ENCODE measurements at regions not wholly inside any gene's neighbourhood (a gene's known extent, or its start where the extent isn't known, plus 50 kb on each side); places are given as distances from the start of the nearest gene placed in this dataset.
A peak's percentile ranks its signal among the peaks of the same experiment; 100 is the strongest.

GRCh38 chr13:74084375-74084935 is 49.7 kb downstream of the KLF12 start:
- DNase-seq, result no peak

GRCh38 chr13:74082741-74083160 is 51.5 kb downstream of the KLF12 start:
- DNase-seq, result no peak

- DNase-seq, result no peak
Measured at GRCh38 chr13:74080762-74081161, 53.4 kb downstream of the KLF12 start.

DNA sequence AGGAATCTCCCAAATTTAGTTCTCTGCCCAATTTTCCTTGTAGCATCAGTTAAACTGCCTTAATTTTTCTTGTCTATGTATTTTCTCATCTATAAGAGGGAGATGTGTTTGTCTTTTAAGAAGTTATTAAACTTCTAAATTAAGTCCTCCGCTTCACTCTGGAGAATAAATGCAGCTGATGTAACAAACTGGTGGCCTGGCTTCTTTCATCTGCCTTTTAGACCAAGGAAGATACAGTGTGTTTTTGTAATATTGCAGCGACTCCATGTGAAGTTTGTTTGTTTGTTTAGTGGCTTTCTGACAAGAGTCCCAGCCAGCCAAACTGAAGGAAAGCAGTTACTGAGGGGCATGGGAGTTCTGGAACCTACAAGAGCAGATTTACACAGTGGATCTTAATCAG is 56.4 kb downstream of the KLF12 start:
- no peak for DNase-seq

DNA sequence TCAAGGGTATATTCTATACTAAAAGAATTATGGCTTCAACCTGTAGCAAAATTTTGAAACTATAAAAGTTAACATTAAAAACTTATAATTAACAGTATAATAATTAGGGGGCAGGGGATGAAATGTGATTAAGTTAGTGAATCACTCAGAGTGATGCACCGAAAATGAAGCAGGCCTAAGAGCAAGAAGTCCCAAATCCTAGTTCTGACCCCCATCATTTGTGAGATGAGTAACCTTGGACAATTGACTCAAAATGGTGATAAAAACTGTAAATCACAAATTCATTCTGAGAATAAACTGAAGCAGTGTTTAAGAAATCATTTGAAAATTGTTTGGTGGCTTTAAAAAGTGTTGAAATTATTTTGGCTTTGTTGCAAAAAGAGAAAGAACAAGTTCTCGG is 56.8 kb downstream of the KLF12 start:
- no peak for DNase-seq

DNA sequence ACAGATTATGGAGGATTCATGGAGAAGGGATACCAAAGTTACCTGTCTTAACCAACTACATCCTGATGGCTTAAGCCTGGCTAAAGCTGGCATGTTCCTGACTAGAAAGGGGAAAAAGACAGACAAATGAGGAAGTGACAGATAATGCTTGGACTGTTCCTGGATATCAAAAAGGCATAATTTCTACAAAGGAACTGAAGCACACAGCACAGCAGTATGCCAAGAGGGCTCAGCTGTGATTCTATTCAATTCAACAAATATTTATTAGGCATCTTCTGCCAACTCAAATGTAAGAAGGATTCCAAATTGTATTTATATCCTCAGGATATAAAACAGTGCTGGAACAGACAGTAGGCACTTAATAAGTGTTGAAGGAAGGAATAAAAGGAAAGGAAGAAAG is 59.5 kb downstream of the KLF12 start:
- no peak for DNase-seq

GRCh38 chr13:74073274-74073673 is 60.9 kb downstream of the KLF12 start:
- no peak for DNase-seq

GRCh38 chr13:74070513-74070912 is 63.7 kb downstream of the KLF12 start:
- no peak for DNase-seq

GRCh38 chr13:74070065-74070464 is 64.1 kb downstream of the KLF12 start:
- DNase-seq, result peak; percentile 27 to 29

DNA sequence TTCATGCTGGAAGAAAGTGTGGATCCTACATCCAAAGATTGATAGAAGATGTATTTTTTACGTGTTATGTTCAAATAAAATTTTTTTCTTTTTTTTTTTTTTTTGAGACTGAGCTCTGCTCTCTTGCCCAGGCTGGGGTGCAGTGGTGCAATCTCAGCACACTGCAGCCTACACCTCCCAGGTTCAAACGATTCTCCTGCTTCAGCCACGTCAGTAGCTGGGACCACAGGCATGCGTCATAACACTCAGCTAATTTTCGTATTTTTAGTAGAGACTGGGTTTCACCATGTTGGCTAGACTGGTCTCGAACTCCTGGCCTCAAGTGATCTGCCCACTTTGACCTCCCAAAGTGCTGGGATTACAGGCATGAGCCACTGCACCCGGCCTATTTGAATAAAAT is 65.7 kb downstream of the KLF12 start:
- DNase-seq, result peak in 1 of 2 donors; percentile 11

DNA sequence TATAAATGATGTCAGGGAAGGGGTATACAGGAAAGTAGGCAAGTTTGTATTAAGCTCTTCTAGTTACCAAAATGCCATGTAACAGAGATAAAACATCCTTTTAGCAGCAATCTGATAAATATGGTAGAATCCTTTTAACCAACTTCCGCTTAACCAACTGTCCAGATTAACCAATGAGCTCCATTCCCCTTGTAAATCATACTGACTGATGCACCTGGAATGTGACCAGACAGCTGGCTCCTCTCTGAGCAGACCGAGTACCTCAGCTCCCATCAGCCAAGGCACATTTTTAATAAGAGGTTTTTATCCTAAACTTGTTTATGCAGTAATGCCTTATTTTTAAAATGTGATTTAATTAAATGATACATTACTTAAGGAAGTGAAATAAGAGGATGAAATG is 66.4 kb downstream of the KLF12 start:
- DNase-seq, result no peak

- no peak for DNase-seq
Measured at GRCh38 chr13:74066937-74067336, 67.3 kb downstream of the KLF12 start.

DNA sequence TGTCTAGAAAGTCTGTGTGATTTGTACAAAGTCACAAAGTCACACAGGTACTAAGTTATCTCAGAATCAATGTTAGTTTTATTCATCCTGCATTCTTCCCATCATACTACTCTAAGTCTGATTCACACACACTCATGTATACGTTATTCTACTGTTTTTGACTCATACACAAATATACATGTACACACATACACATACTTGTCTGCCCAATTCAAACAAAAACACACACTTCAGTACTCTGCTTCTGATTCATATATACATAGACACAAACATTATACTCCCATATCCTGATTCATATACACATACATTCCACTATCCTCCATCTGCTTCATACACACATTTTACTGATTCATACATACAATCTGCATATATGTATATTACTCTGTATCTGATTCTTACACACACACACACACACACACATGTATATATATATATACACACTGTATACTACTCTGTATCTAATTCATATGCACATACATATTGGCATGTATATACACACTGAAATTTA is 69.3 kb downstream of the KLF12 start:
- DNase-seq, result no peak

- no peak for DNase-seq
Measured at GRCh38 chr13:74063533-74064100, 70.6 kb downstream of the KLF12 start.

DNA sequence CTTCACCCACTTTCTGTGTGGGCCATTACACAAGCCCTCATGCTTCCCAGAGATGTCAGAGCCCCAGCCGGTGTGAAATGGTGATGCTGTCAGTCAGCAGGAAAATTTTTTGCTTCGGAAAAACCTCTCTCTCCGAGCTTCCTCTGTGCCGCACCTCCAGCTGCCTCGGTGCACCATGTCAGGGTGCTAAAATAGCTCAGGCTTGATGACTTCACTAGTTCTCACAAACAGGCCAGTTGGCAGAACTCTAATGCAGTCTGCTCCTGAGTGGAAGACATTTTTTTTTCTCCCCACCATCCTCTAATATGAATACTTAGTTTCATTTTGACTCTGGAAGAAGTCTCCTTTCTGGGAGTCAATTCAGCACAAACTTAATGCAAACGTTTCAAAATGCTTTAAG is 71.3 kb downstream of the KLF12 start:
- peak in 1 of 2 donors; percentile 41 for DNase-seq

- DNase-seq, result peak in 1 of 2 donors; percentile 14
Measured at GRCh38 chr13:74061926-74062595, 72.1 kb downstream of the KLF12 start.

GRCh38 chr13:74056801-74057542 is 77.2 kb downstream of the KLF12 start:
- no peak for DNase-seq

DNA sequence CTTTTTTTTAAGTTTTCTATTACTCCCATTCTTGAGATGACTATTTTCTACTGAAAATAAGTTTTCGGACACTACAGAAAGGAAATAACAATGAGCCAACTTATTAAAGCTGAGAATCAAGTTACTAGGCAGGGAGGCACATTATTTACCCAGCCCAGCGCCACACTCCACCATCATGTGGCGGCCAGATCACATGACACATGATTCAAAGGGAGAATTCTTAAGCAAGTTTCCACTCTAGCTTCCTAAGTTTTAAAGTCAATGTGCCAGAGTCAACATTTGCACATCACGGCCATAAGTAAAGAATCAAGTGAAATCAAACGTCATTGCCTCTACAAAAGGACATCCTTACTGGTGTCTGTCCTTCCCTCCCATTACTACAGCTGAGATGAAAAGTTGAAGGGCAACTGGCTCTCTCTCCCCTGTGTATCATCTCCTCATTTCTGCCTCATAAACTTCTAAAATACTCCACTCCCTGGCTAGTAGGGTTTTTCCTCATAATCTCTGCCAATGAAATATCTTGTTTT is 81.7 kb downstream of the KLF12 start:
- DNase-seq, result no peak

DNA sequence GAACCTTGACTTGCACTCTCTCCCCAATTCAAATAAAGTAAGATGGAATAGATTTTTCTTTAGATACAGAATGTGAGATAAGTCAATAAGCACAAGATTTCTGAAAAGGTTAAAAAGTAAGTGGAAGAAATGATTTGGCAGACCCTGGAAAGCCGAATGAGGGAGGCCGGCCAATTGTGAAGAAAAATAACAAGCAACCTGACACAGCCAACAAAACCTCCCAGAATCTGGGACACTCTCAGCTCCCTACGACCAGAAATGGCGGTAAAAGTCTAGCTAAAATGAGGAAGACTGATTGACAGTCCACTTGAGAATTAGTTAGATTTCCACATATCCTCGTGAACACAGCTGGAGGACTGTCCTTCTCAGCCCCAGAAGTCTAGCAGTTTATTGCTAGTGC is 85.4 kb downstream of the KLF12 start:
- no peak for DNase-seq

- DNase-seq, result no peak
Measured at GRCh38 chr13:74047931-74048600, 86.1 kb downstream of the KLF12 start.

DNA sequence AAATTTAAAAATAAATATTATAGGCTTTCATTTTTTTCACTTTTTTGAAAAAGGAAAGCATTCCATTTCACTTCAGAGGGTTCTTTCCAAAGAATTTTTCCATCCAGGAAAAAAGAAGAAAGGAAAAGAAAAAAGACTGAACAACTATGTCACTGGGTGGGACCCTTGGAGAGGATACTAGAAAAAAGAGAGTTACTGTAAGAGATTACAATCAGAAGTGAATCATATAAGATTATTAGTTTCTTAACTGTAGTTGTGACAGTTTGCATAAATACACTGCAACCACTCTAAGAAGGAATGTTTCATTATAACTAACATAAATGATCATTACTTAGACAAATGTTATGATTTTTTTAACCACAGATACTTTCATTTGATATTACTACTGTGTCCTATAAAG is 87.8 kb downstream of the KLF12 start:
- DNase-seq, result no peak

DNA sequence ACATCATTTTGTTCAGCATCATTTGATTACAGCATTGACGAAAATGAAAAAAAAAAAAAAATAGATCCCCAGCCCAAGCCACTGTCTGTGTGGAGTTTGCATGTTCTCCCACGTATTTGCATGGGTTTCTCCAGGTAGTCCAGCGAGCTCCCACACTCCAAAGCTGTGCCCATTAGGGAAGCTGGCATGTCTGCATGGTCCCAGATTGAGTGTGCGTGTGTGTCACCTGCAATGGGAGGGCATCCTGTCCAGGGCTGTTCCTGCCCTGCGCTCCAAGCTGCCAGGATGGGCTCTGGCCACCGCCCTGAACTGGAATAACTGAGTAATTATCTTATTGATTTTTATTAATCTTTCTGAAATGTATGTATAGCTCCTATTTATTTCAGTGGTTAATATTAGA is 88.6 kb downstream of the KLF12 start:
- DNase-seq, result no peak

- no peak for DNase-seq
Measured at GRCh38 chr13:74043237-74043636, 91.0 kb downstream of the KLF12 start.
